ENCODE measurements at regions not wholly inside any gene's neighbourhood (a gene's known extent, or its start where the extent isn't known, plus 50 kb on each side); places are given as distances from the start of the nearest gene placed in this dataset.

DNA sequence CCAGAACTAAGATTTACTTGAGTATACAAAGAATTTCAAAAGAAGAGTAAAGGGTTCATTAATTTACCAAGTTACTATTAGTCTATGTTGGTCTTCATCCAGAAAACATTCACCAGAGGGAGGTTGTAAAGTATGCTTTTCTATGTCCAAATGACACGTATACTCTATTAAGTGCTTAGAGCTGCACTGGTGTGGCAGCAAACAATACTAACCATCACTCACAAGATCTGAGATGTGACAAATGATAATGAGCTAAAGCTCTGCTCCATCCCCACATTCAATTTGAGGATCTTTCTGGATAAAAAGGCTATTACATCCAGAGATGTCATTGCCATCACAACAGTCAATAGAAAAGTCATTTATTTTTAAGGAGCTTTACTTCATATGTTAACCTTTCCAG is 926.5 kb upstream of the KLHL29 start:
- TF ChIP-seq, protein P1, sequence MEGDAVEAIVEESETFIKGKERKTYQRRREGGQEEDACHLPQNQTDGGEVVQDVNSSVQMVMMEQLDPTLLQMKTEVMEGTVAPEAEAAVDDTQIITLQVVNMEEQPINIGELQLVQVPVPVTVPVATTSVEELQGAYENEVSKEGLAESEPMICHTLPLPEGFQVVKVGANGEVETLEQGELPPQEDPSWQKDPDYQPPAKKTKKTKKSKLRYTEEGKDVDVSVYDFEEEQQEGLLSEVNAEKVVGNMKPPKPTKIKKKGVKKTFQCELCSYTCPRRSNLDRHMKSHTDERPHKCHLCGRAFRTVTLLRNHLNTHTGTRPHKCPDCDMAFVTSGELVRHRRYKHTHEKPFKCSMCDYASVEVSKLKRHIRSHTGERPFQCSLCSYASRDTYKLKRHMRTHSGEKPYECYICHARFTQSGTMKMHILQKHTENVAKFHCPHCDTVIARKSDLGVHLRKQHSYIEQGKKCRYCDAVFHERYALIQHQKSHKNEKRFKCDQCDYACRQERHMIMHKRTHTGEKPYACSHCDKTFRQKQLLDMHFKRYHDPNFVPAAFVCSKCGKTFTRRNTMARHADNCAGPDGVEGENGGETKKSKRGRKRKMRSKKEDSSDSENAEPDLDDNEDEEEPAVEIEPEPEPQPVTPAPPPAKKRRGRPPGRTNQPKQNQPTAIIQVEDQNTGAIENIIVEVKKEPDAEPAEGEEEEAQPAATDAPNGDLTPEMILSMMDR (IDR thresholded peaks at IDR 0.05 in 2 of 3, conservative IDR thresholded peaks at IDR 0.05 in 1 of 3; ENCODE audit: borderline replicate concordance in 1 of 3, insufficient read depth in 1 of 3, low read depth in 2 of 3, low read length in 2 of 3), result no peak
- TF ChIP-seq POLR2AphosphoS5 (IDR thresholded peaks at IDR 0.05; ENCODE audit: low read depth, low read length) (no peak), POLR2A (IDR thresholded peaks at IDR 0.05; ENCODE audit: borderline replicate concordance, extremely low read depth, insufficient read depth, insufficient read length) (no peak), EZH2 (IDR thresholded peaks at IDR 0.05) (no peak)
